ENCODE measurements at regions not wholly inside any gene's neighbourhood (a gene's known extent, or its start where the extent isn't known, plus 50 kb on each side); places are given as distances from the start of the nearest gene placed in this dataset.

GRCh38 chr5:27158775-27159174 lies 120.4 kb upstream of the CDH9 start:
- TF ChIP-seq CTCF (IDR thresholded peaks at IDR 0.05; ENCODE audit: extremely low read depth, insufficient read depth, missing control alignments): no peak
- no peak for DNase-seq (ENCODE audit: low spot score)
- in situ Hi-C loops (cut with MboI; ENCODE audit: low pct_unique_long_range_greater_than_20kb, low sequenced_read_pairs, unreplicated experiment): no loop called here

- no peak for TF ChIP-seq CTCF (IDR thresholded peaks at IDR 0.05; ENCODE audit: extremely low read depth, insufficient read depth, missing control alignments)
- no peak for DNase-seq (ENCODE audit: low spot score)
- in situ Hi-C loops (cut with MboI; ENCODE audit: low pct_unique_long_range_greater_than_20kb, low sequenced_read_pairs, unreplicated experiment): no loop called here
Observed at GRCh38 chr5:27158171-27158570, 119.8 kb upstream of the CDH9 start.

GRCh38 chr5:27144456-27144855 lies 106.1 kb upstream of the CDH9 start:
- TF ChIP-seq CTCF (IDR thresholded peaks at IDR 0.05; ENCODE audit: extremely low read depth, insufficient read depth, missing control alignments): no peak
- no peak for DNase-seq (ENCODE audit: low spot score)
- in situ Hi-C loops (cut with MboI; ENCODE audit: low pct_unique_long_range_greater_than_20kb, low sequenced_read_pairs, unreplicated experiment): no loop called here

GRCh38 chr5:27140831-27141230 lies 102.4 kb upstream of the CDH9 start:
- no peak for TF ChIP-seq CTCF (IDR thresholded peaks at IDR 0.05; ENCODE audit: extremely low read depth, insufficient read depth, missing control alignments)
- DNase-seq (ENCODE audit: low spot score): no peak
- in situ Hi-C loops (cut with MboI; ENCODE audit: low pct_unique_long_range_greater_than_20kb, low sequenced_read_pairs, unreplicated experiment): no loop called here

GRCh38 chr5:27130587-27130986 lies 92.2 kb upstream of the CDH9 start:
- in situ Hi-C loops (cut with MboI; ENCODE audit: low pct_unique_long_range_greater_than_20kb, low sequenced_read_pairs, unreplicated experiment): no loop called here
- no peak for DNase-seq (ENCODE audit: low spot score)
- no peak for TF ChIP-seq CTCF (IDR thresholded peaks at IDR 0.05; ENCODE audit: extremely low read depth, insufficient read depth, missing control alignments)

- DNase-seq (ENCODE audit: low spot score): no peak
- in situ Hi-C loops (cut with MboI; ENCODE audit: low pct_unique_long_range_greater_than_20kb, low sequenced_read_pairs, unreplicated experiment): no loop called here
Observed at GRCh38 chr5:27129926-27130325, 91.5 kb upstream of the CDH9 start.

More at GRCh38 chr5:27129926-27130325, 91.5 kb upstream of the CDH9 start:
- TF ChIP-seq CTCF (IDR thresholded peaks at IDR 0.05; ENCODE audit: extremely low read depth, insufficient read depth, missing control alignments): no peak
